ENCODE measurements at regions not wholly inside any gene's neighbourhood (a gene's known extent, or its start where the extent isn't known, plus 50 kb on each side); places are given as distances from the start of the nearest gene placed in this dataset.

DNA sequence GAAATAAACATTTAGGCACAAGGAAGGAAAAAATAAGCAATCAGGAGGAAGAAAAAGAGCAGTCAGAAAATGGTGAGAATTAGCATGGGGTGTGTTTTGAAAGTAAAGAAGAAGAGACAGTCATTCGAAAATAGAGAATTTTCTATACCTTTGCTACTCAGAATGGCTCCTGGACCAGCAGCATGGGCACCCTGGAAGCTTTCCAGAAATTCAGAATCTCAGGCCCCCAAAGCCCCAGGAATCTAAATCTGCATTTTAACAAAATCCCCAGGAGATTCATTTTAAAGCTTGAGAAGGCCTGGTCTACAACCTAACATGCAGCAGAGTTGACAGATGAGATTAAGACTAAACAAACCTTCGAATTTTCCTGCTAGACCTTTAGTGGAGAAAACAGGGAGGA is 131.2 kb upstream of the HDAC9 start:
- no peak for DNase-seq (ENCODE audit: low spot score)

DNA sequence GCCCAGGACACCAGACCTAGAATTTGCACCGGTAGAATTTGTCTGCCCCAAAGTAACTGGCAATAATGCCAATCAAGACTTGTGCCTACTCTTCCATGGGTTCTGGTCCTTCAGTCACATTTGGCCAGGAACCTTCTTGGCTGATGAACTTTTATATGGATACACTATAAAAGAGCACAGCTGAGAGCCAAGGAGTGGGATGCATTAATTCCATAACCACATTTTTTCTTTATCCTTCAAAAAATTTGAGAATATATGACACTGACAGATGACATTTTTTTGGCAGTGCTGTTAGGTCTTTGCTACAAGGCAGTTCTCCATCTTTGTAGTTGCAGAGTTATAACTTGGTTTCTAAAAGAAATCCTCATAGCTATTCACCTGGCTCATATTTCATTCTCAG is 129.2 kb upstream of the HDAC9 start:
- no peak for DNase-seq (ENCODE audit: low spot score)

DNA sequence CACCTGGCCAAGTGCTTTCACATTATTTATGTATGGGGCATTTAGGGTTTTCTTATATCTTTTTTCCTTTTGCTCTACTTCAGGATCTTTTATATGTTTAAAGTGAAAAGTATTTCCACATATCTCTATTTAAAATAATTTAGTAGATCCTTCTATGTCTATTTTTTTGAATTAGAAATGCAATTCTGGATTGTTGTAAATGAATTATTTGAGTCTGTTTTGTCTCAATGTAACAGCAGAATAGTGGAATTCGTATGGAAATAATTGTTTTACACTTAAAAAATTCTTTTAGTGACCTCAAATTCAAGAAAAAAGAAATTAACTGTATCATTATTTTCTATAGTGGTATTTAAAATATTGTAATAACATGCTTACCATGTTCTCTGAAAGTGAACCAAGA is 126.5 kb upstream of the HDAC9 start:
- DNase-seq (ENCODE audit: low spot score): no peak

DNA sequence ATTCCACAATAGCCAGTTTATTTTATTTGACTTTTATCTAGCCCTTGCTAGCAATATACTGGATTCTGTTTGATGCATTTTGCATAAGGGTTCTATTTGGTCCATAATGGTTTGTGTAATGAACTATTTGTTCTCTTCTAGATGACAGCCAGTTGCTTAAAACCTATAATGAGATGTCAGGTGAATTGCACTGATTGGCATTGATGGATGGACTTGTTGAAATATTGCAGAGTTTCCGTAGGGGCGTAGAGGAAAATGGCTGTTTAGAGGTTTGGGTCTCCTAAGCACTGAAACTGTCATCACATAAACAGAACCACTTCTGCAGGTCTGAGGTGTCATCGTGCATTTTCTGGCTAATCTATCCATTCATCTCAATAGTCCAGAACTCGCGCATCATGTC is 124.9 kb upstream of the HDAC9 start:
- no peak for DNase-seq (ENCODE audit: low spot score)

DNA sequence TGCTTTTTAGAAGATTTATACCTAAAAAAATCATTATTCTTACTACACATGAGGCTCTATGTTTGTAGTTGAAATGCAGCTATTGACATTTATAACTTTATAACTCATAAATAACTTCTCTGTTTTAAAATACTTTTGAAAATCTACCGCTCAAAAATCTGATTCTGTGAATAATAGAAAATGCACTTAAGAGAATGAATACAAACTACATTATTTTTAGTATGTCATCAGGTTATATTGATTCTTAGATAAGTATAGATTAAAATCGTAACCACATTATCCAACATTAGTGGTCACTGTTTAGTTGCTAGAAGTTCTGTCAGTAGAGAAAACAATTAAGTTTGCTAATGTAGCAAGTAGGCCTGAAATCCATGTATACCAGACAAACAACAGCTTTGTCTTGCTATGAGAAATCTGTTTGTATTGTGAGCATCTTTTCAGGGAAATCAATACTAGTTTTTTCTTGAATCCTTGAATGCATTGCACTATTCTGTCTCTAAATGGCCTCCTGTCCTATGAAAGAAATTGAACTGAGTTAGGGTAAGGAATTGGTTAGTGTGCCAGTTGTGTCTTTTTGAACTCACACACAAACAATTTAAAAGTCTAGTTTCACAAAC is 116.5 kb upstream of the HDAC9 start:
- no peak for DNase-seq (ENCODE audit: low spot score)

DNA sequence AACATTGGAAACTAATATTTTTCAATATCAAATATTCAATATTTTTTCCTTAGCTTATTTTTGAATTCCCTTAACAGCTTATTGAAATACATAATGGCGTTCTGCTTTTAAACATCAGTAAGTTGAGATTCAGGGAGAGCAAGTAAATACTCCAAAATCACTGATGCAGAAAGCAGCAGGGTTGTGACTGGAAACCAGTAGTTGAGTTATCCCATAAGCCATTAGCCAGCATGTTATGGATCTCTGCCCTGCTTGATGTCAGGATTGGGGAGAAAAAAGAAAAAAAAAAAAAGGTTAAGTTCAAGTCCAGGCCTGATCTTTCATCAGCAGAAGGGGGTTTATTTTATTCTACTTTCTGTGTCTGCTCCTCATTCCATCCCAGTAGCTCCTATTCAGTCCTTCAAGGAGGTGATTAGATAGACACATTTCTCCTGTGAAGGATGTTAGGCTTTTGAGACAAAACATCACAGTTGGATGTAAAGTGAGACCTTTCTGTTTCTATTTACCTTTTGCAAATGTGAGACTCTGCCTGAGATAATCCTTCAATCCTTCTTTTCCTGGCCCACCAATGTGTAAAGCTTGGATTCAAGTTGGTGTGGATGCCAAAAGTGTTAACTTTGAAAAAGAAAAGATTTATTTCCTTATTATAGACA is 110.9 kb upstream of the HDAC9 start:
- DNase-seq (ENCODE audit: low spot score): no peak

DNA sequence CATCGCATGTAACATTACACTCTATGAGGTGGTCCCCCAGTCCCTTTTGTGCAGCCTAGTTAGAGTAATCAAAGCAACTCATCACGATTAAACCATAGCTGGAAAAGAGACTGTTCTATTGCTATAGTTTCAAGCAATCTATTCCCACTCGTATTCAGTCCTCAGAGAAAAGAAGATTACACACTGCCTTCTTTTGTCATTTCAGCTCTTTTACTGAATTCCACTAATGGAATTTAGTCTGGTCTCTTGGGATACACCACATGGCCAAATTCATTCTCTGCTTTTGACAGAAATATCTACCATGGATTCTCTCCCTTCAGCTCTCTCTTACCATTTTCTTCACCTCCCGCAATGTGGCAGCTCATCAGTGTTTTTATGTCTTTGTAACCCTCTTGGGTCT is 108.9 kb upstream of the HDAC9 start:
- DNase-seq (ENCODE audit: low spot score): no peak

DNA sequence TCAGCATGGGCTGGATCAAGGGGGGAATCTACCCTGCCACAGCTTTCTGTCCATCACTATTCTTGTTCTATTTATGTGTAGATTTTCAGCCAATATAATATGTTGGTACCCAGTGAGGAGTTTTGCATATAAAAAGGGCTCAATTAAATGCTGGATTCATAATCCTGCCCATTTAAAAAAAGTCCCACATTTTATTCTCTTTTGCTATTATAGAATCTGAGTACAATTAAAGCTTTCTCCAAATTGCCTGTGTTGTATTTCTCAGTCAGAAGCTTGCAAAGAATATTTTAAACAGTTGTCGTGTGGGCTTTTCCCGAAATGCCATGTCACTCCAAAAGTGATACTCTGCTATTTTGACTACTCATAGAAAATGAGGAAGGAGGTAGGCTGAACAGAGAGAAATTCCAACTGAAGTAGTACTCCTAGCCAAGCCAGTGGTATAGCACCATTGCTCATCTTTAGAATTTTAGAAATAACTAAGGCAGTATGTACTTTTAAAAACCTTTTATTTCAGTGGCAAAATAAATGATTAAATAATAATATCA is 108.3 kb upstream of the HDAC9 start:
- no peak for DNase-seq (ENCODE audit: low spot score)

DNA sequence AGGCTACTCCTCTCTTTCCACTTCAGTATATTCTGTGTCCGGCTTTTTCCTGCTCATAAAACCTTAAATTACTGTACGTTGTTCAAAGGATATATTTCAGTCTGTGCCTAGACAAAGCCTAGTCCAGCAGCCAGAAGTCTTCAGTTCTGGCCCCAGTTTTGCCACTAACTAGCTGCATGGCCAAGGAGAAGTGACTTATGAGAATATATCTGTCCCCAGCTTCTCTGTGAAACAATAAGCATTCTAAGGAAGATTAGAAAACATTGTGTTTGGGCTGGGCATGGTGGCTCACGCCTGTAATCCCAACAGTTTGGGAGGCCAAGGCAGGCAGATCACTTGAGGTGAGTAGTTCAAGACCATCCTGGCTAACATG is 105.0 kb upstream of the HDAC9 start:
- no peak for DNase-seq (ENCODE audit: low spot score)

DNA sequence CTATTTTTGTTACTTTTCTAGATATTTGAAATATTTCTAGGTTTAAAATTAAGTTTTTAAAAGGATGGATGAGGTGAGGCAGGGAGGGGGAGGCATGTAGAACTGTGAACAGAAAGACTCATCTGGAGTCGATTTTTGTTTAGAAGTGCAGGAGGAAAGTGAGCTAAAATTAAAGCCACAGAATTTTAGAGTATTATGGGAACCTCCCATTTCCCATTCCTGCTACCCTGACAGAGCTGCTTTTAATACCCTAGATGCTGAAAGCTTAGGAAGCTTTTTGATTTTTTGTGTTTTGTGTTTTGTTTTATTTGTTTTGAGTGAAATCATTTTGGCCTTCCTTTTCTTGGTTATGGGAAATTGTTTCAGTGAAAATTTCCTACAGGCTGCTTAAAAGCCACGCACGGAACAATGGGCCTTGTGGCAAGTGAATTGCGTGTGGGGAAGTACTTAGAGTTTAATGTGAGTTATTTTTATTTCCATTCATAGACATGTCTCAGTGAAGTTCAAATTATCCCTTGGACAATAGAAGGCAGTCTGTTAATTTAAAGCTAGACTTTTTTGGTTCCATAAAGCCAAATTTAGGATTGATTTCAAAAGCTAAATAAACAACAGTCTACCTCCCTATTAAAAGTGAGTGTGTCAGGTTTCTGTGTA is 102.0 kb upstream of the HDAC9 start:
- DNase-seq (ENCODE audit: low spot score): no peak

DNA sequence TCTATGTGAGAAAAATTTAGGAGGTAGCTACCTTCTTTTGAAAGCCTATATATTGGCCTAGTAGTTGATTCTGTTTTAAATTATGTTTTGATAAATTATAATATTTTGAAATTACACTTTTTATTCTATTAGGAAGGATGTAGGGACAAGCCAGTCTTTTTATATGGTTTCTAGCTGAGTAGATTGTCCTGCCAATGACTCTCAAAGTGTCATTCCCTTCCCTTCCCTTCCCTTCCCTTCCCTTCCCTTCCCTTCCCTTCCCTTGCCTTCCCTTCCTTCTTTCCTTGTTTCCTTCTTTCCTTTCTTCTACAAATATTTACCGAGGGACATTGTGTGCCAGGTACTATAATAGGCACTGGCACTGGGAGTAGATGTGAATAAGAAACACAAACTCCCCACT is 99.7 kb upstream of the HDAC9 start:
- DNase-seq (ENCODE audit: low spot score): no peak

DNA sequence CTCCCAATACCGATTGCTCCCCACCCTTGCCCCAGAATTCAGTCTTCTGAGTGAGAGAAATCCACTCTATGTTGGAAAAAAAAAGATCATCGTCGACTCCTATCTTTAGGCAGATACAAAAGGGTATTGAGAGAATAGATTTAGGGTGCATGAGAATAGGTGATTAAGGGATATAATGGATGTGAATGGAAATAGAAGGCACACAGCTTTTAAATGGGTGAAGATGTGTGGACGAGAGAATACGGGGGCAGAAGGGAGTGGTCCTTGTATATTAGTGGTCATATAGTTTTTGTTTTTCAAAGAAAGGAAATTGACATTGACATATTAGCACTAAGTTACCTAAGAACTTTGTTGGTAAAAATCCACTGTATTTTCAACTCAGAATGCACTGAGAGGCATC is 98.6 kb upstream of the HDAC9 start:
- no peak for DNase-seq (ENCODE audit: low spot score)

DNA sequence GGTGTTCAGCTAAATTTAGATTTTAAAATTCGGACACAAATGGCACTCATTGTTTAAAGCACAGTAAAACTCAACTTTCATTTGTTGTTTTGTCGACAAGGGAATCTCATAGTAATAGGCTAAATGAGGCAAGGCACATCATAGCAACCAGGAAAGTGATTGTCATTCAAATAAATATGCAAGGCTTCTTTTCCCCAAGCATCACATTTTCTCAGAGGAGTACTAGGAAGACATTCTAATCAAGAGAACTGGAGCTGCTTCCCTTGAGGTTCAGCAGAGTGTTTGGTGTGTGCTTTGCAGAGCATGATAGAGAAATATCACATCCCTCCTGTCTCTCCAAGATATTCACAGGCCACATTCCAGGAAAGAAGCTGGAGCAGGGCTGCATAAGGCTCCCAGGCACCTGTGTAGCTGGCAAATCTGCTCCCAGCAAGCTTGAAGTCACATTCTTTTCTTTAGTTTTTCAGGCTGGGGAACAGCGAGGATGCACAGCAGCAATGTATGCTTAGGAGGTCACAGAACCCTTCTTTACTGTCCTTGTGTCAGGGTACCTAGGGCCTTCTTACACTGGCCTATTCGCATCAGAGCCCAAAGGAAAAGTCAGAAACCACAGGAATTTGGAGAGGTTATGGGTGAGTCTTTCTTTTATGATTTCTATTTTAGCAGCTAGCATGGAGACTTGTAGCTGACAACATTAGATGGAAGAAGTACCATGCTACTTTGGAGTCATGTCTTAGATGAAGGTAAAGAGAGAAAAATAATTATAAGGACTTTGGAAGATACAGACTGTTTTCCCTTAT is 95.9 kb upstream of the HDAC9 start:
- no peak for DNase-seq (ENCODE audit: low spot score)

DNA sequence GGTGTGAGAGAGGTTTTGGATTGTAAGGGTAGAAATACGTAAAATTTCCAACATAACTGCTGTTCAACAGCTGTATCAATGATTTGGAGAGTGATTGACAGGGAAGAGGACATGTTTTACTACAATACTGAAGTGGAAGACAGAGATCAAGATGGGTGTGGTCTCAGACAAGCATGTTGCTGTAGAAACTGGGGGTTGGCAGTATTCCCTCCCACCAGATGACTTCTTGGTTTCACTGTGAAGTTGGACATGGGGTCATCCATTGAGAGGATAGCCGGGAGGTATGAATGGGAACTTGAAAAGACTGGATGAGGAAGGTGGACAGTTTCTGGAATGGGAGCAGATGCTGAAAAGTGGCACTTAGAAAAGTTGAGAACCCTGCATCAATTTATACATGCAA is 95.3 kb upstream of the HDAC9 start:
- no peak for DNase-seq (ENCODE audit: low spot score)

DNA sequence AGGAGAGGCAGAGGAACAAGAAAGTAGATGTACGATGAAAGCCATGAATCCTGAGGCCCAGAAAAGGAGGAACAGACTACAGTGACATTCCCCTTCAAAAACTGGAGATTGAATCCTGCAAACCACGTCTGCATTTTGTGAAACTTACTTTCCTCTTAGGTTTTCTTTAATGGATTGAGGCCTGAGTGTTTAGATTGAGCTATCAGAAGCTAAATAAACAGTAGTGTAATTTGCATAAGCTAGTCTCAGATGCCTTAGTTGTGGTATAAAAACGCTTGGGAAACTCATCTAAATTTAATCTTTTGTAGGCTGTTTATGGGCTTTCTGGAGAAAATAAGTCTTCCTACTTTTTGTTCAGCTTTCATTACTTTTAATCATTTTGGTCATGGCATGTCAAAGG is 94.8 kb upstream of the HDAC9 start:
- no peak for DNase-seq (ENCODE audit: low spot score)

DNA sequence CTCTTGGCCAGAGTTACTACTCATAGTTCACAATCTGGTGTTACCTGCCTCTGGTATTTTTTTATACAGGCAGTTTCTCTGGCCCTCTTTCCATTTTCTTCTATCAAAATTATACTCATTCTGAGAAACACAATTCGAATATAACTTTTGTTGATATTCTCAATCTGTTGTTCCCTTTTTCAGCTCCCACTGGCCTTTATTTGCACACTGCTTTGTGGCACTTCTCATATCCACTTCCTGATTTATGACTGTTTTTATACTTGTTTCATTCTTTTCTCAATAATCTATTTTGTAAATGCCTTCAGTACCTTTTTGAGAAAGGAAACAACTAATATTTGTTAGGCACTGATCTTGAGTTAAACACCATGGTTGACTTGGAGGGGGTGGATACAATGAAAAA is 93.8 kb upstream of the HDAC9 start:
- DNase-seq (ENCODE audit: low spot score): no peak

DNA sequence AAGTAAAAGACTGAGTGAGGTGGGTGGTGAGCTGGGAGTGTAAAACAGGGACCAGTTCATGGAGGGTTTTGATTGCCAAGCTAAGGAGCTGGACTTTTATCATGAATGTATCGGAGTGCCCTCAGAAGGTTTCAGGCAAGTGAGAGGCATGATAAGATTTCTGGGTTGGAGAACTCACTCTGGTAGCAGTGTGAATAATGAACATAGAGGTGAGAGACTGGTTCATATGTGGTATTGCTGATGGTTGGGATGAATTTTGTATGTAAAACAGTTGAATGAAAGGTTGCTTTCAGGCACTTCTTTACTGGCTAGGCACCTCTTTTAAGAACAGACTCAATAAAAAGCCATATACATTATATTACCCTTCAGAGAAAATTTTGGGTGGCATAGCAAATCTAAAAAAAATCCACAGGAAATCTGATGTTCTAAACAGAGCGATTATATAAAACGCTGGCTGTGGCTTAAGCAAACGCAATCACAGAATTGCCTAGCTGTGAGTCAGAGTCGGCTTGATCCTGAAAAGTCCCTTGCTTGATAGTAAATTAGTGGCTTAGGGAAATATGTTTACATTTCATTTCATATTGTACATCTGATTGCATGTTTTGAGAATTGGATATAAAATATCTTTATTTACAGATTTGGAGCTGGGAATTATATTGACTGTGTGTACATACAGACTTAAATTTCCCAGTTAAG is 92.9 kb upstream of the HDAC9 start:
- DNase-seq (ENCODE audit: low spot score): no peak

DNA sequence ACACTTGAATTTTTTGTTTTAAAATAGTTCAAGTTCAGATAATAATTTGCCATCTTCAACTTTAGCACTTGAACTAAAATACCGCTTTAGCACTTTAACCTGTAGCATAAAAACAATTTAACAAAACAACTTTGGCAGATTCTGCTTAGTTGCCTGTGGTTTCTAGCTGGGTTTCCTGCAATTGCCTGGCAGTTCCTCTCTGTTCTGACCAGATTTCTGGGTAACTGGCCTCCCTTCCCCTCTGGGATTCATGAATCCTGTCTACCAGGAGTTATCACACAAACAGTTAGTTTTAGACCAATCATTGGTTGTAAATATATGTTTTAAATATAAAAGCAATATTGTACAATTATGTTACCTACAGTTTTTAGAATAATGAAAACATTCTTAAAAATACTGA is 89.8 kb upstream of the HDAC9 start:
- no peak for DNase-seq (ENCODE audit: low spot score)

DNA sequence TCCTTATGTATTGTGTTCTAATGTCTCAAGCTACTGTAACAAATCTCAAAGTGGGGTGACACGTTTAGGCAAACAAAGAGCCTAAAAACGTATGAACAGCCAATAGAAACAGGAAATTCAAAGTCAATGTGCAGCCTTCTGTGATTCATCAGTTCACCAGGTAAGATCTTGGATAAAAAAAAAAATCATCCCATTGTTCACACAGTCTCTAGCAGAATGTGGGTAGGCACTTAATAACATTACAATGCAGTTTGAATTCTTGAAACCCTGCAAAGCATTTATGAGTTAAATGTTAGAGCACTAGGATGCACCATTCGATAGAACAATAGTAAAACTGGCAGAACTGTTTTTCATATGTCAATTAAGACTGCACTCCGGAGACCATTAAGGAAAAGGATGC is 88.2 kb upstream of the HDAC9 start:
- no peak for DNase-seq (ENCODE audit: low spot score)

DNA sequence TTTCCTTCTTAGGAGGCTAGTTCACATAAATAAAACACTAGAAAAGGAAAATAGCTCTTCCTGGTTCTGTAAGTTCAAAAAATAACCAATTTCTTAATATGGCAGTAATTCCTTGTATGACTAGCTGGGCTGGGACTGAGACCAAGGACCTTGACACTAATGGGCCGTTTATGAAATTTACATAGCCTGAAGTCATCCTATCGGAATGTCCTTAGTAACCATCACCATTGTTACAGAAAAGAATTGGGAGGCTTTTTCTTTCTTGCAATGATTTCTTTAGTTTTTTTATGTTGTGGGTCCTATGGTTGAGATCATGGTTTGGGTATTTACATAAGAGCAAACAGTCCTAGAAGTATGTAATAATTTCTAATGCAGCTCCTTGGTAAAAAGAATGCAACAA is 87.1 kb upstream of the HDAC9 start:
- DNase-seq (ENCODE audit: low spot score): no peak

DNA sequence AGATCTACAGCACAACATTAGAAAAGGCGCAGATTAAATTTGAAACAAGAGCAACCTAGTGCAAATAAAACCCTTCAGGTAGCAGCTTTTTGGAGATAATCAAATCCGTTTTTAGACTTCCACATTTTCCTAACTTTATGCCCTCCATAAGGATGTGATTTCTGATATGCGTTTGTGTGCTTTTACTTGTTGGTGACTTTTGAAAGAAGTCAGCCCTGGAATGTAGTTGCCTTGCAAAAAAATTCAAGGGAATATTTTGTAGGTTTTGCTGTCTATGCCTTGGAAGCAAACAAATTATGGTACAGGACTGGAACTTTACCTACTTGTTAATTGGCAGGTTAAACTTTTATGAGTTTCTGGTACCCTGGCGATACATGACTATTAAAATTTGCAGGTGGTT is 86.7 kb upstream of the HDAC9 start:
- DNase-seq (ENCODE audit: low spot score): no peak

DNA sequence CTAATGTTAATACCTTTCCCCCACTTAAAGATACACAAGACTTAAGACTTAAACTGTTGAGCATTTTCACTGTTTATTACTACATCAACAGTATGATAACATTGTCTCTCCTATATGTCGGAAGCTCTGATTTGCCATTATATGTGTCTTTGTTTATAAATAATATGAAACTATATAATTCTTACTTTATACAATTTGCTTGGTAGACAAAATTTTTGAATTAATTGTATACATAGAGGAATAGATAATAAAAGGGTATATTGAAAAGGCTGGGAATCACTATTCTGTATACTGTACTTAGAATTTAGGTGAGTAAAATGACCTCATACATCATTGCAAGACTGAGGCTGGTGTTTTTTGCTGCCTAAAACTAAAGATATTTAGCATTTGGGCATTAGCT is 82.1 kb upstream of the HDAC9 start:
- no peak for DNase-seq (ENCODE audit: low spot score)
